SK-N-SH (cell line): ENCODE measurements at regions not wholly inside any gene's neighbourhood (a gene's known extent, or its start where the extent isn't known, plus 50 kb on each side); places are given as distances from the start of the nearest gene placed in this dataset.

Source experiments
- CTCF ChIA-PET: fragments of 300-600, 350-600 bp; formaldehyde crosslinking; extraction: SDS; loops from one replicate; lab custom pipeline; 2021; lab: Yijun Ruan, JAX
- POLR2A ChIA-PET: fragments of 350-600 bp; sonication (Branson Sonifier 250); formaldehyde crosslinking; extraction: SDS; loops from one replicate; lab custom pipeline; 2020; ENCODE audit warnings: antibody characterized with exemption, inconsistent platforms; lab: Yijun Ruan, JAX
- DNase-seq: peaks from one replicate; pipeline ENCODE4 v3.0.0; 2012
- H2AFZ ChIP-seq: fragments of 200-600 bp; sonication (generic); 2 replicates; pipeline ENCODE4 v1.8.1; 2016; ENCODE audit warnings: antibody characterized with exemption, mild to moderate bottlenecking, low read depth
- H3F3A ChIP-seq: fragments of 200-600 bp; sonication (generic); replicated peaks from 2 replicates; pipeline ENCODE3; 2016; ENCODE audit warnings: antibody characterized with exemption, mild to moderate bottlenecking; ENCODE audit not compliant: insufficient read depth
- H3K27ac ChIP-seq, 2 experiments: fragments of 200-500 bp in 1 of 2; fragments of 200-600 bp in 1 of 2; sonication (Bioruptor generic) in 1 of 2; sonication (generic), shearing (Covaris generic) in 1 of 2; 2 replicates each; pipeline versions ENCODE4 v1.5.1 to v1.6.1; 2014 to 2016; ENCODE audit warnings: low read depth in 2 of 2, inconsistent platforms in 1 of 2, low read length in 1 of 2, mild to moderate bottlenecking in 1 of 2, mixed read lengths in 1 of 2
- H3K27me3 ChIP-seq: fragments of 200-600 bp; sonication (generic), shearing (Covaris generic); 2 replicates; pipeline ENCODE4 v1.6.1; 2016; ENCODE audit warnings: mixed run types; ENCODE audit not compliant: insufficient read depth
- H3K36me3 ChIP-seq, 2 experiments: fragments of 200-500 bp in 1 of 2; fragments of 200-600 bp in 1 of 2; sonication (Bioruptor generic) in 1 of 2; sonication (generic) in 1 of 2; replicated peaks in 1 of 2; 2 replicates each; pipeline versions ENCODE3 to v1.5.1; 2014 to 2016; ENCODE audit warnings: low read length in 1 of 2, mild to moderate bottlenecking in 1 of 2; ENCODE audit not compliant: insufficient read depth in 2 of 2, control insufficient read depth in 1 of 2
- H3K4me1 ChIP-seq, 2 experiments: fragments of 200-500 bp in 1 of 2; fragments of 200-600 bp in 1 of 2; sonication (Bioruptor generic) in 1 of 2; sonication (generic), shearing (Covaris generic) in 1 of 2; 2 replicates each; pipeline versions ENCODE4 v1.5.1 to v1.6.1; 2014 to 2016; ENCODE audit warnings: low read depth in 1 of 2, low read length in 1 of 2, mixed run types in 1 of 2; ENCODE audit not compliant: insufficient read depth in 2 of 2, control insufficient read depth in 1 of 2
- H3K4me2 ChIP-seq: fragments of 200-600 bp; sonication (generic), shearing (Covaris generic); 2 replicates; pipeline ENCODE4 v1.6.1; 2017; ENCODE audit warnings: mixed run types
- H3K4me3 ChIP-seq, 2 experiments: fragments of 200-500 bp in 1 of 2; fragments of 200-600 bp in 1 of 2; sonication (Bioruptor generic) in 1 of 2; sonication (generic), shearing (Covaris generic) in 1 of 2; 2 replicates each; pipeline versions ENCODE4 v1.5.1 to v1.8.1; 2014 to 2016; ENCODE audit warnings: low read depth in 2 of 2, inconsistent platforms in 1 of 2, low read length in 1 of 2, mild to moderate bottlenecking in 1 of 2, mixed read lengths in 1 of 2, moderate library complexity in 1 of 2
- H3K79me2 ChIP-seq: fragments of 200-600 bp; sonication (generic); 2 replicates; pipeline ENCODE4 v1.8.1; 2017; ENCODE audit warnings: mild to moderate bottlenecking; ENCODE audit not compliant: insufficient read depth
- H3K9ac ChIP-seq: fragments of 200-600 bp; sonication (generic); 2 replicates; pipeline ENCODE4 v1.6.1; 2017; ENCODE audit warnings: mixed run types
- H3K9me2 ChIP-seq: fragments of 200-600 bp; sonication (generic); 2 replicates; pipeline ENCODE4 v1.6.1; 2017; ENCODE audit warnings: mixed run types
- H3K9me3 ChIP-seq: fragments of 200-600 bp; sonication (generic); 2 replicates; pipeline ENCODE4 v1.6.1; 2017; ENCODE audit warnings: mixed run types, mild to moderate bottlenecking, moderate library complexity
- H4K20me1 ChIP-seq: fragments of 200-600 bp; sonication (generic); 2 replicates; pipeline ENCODE4 v1.6.1; 2017; ENCODE audit warnings: mild to moderate bottlenecking, mixed run types; ENCODE audit not compliant: insufficient read depth
- CTCF ChIP-seq: fragments of 200-600 bp; sonication (generic); IDR thresholded peaks from 2 replicates; pipeline ENCODE4 v1.6.1; 2017; ENCODE audit warnings: antibody characterized with exemption, mild to moderate bottlenecking, moderate library complexity
- ELF1 ChIP-seq: IDR thresholded peaks from 2 replicates; pipeline ENCODE4 v1.4.0; 2012
- FOSL2 ChIP-seq: IDR thresholded peaks from 2 replicates; pipeline ENCODE4 v1.4.0; 2012; ENCODE audit warnings: low read depth, mild to moderate bottlenecking, moderate library complexity, borderline replicate concordance
- FOXJ3 ChIP-seq: sonication (generic); formaldehyde crosslinking; IDR thresholded peaks from 2 replicates; pipeline ENCODE4 v1.5.1; 2020; ENCODE audit warnings: mild to moderate bottlenecking, missing genetic modification reagents
- IRF3 ChIP-seq: fragments of 150-350 bp; IDR thresholded peaks from 2 replicates; pipeline ENCODE4 v1.6.1; 2016; ENCODE audit warnings: mild to moderate bottlenecking, low read depth, low read length
- JUND ChIP-seq: IDR thresholded peaks from 2 replicates; pipeline ENCODE4 v1.4.0; 2012
- MAX ChIP-seq: IDR thresholded peaks from 2 replicates; pipeline ENCODE4 v1.4.0; 2012; ENCODE audit warnings: low read depth
- NFIC ChIP-seq: IDR thresholded peaks from 2 replicates; pipeline ENCODE4 v1.4.0; 2012; ENCODE audit warnings: borderline replicate concordance
- POLR2AphosphoS5 ChIP-seq: IDR thresholded peaks from 2 replicates; pipeline ENCODE4 v1.6.1; 2012; ENCODE audit warnings: low read depth, low read length
- RCOR1 ChIP-seq: fragments of 150-350 bp; IDR thresholded peaks from 2 replicates; pipeline ENCODE4 v1.6.1; 2017; ENCODE audit warnings: antibody characterized with exemption, low read length
- RFX5 ChIP-seq: IDR thresholded peaks from 2 replicates; pipeline ENCODE4 v1.6.1; 2012; ENCODE audit warnings: mild to moderate bottlenecking, improper control_type of control experiment, low read length
- RXRA ChIP-seq: IDR thresholded peaks from 2 replicates; pipeline ENCODE4 v1.4.0; 2012; ENCODE audit warnings: low read depth, mild to moderate bottlenecking, borderline replicate concordance
- TEAD4 ChIP-seq: IDR thresholded peaks from 2 replicates; pipeline ENCODE4 v1.4.0; 2012; ENCODE audit warnings: mild to moderate bottlenecking, borderline replicate concordance; ENCODE audit not compliant: insufficient read depth
- USF2 ChIP-seq: fragments of 150-350 bp; IDR thresholded peaks from 2 replicates; pipeline ENCODE4 v1.6.1; 2017; ENCODE audit warnings: antibody characterized with exemption, low read length, low read depth, borderline replicate concordance
- YY1 ChIP-seq: IDR thresholded peaks from 2 replicates; pipeline ENCODE4 v1.4.0; 2012; ENCODE audit warnings: low read depth, mild to moderate bottlenecking
- WGBS: methylation state at CpG from one replicate; pipeline ENCODE4 v1.1.6; 2017; ENCODE audit warnings: low lambda C conversion rate; 5-methylcytosine and 5-hydroxymethylcytosine counted together
- TF ChIP-seq, protein P1 (sequence below): IDR thresholded peaks from 2 replicates; pipeline ENCODE4; 2012
- TF ChIP-seq, protein P2 (sequence below): IDR thresholded peaks from 2 replicates; pipeline ENCODE4 v1.4.0; 2012; ENCODE audit warnings: low read depth, borderline replicate concordance

GRCh38 chr10:6985644-6986043, 405.6 kb upstream of the PRKCQ start:
- no peak overlapping the region for H3K4me2 ChIP-seq
- H3K9me2 ChIP-seq: no peaks in the 10 kb centered on the region
- no peaks in the 10 kb centered on the region for H3K27me3 ChIP-seq
- TF ChIP-seq, protein P1, sequence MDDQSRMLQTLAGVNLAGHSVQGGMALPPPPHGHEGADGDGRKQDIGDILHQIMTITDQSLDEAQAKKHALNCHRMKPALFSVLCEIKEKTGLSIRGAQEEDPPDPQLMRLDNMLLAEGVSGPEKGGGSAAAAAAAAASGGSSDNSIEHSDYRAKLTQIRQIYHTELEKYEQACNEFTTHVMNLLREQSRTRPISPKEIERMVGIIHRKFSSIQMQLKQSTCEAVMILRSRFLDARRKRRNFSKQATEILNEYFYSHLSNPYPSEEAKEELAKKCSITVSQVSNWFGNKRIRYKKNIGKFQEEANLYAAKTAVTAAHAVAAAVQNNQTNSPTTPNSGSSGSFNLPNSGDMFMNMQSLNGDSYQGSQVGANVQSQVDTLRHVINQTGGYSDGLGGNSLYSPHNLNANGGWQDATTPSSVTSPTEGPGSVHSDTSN: no peak
- TF ChIP-seq FOXJ3 (CRISPR knock-in tag) (no peak), TEAD4 (no peak), MAX (no peak), USF2 (no peak), FOSL2 (no peak), RCOR1 (no peak), JUND (no peak), POLR2AphosphoS5 (no peak), ELF1 (no peak), YY1 (no peak), CTCF (no peak), RXRA (no peak), NFIC (no peak), RFX5 (no peak), IRF3 (no peak)
- TF ChIP-seq, protein P2, sequence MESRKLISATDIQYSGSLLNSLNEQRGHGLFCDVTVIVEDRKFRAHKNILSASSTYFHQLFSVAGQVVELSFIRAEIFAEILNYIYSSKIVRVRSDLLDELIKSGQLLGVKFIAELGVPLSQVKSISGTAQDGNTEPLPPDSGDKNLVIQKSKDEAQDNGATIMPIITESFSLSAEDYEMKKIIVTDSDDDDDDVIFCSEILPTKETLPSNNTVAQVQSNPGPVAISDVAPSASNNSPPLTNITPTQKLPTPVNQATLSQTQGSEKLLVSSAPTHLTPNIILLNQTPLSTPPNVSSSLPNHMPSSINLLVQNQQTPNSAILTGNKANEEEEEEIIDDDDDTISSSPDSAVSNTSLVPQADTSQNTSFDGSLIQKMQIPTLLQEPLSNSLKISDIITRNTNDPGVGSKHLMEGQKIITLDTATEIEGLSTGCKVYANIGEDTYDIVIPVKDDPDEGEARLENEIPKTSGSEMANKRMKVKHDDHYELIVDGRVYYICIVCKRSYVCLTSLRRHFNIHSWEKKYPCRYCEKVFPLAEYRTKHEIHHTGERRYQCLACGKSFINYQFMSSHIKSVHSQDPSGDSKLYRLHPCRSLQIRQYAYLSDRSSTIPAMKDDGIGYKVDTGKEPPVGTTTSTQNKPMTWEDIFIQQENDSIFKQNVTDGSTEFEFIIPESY: no peak
- H2AFZ ChIP-seq: no peak overlapping the region
- 72% methylated on average over 9 of the region's 9 CpGs for WGBS
- no peak overlapping the region for H3K4me3 ChIP-seq
- H3K9ac ChIP-seq: no peak overlapping the region
- no peak for DNase-seq
- no peaks in the 10 kb centered on the region for H3K36me3 ChIP-seq
- CTCF ChIA-PET: no interaction called here
- H3K27ac ChIP-seq: no peak overlapping the region
- H3F3A ChIP-seq: no peaks in the 10 kb centered on the region
- H3K79me2 ChIP-seq: no peaks in the 10 kb centered on the region
- POLR2A ChIA-PET: no interaction called here
- no peaks in the 10 kb centered on the region for H4K20me1 ChIP-seq
- no peaks in the 10 kb centered on the region for H3K9me3 ChIP-seq
- H3K4me1 ChIP-seq: no peaks in the 10 kb centered on the region
